ENCODE measurements at regions not wholly inside any gene's neighbourhood (a gene's known extent, or its start where the extent isn't known, plus 50 kb on each side); places are given as distances from the start of the nearest gene placed in this dataset.

- TF ChIP-seq EZH2 (IDR thresholded peaks at IDR 0.05; ENCODE audit: borderline replicate concordance, insufficient read depth, low read depth, low read length, poor library complexity, severe bottlenecking) (no peak), CTCF (IDR thresholded peaks at IDR 0.05) (no peak)
Measured at GRCh38 chr7:149681274-149681673, 92.1 kb downstream of the ZNF467 start.
